GM19025 (cell line): ENCODE measurements at regions not wholly inside any gene's neighbourhood (a gene's known extent, or its start where the extent isn't known, plus 50 kb on each side); places are given as distances from the start of the nearest gene placed in this dataset.
"Not testable (repeated sequence)": the region's sequence is repeated elsewhere in the genome, so short reads cannot be mapped to it uniquely, and the experiment has no call there.

Source experiments
- ATAC-seq: cut with Tn5 transposase; IDR thresholded peaks from one replicate; pipeline ENCODE4 v1.9.1; 2021; ENCODE audit warnings: mild to moderate bottlenecking, low read depth, moderate library complexity; ENCODE audit not compliant: unreplicated experiment

DNA sequence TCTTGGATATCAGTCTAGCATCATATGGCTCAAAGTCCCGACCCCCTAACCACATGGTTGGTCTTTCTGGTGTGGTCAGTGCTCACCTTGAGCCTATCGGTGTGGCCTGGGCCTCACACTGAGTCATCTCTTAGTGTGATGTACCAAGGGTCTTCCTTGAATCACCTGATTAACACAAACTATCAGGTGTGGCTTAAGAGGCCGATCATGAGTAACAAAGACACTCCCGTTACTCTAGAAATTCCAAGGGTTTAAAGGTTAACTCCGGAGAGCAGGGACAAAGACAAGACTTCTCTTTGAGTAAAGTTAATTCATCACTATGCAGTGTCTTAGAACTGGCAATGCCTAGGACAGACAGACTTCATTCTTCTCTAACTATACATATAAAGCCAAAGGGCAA is 52.3 kb upstream of the ARMC3 start:
- ATAC-seq = no peak

- no peak for ATAC-seq
These were observed 53.5 kb upstream of the ARMC3 start for GRCh38 chr10:22874189-22874854.

- no peak for ATAC-seq
These were observed 71.3 kb upstream of the ARMC3 start for GRCh38 chr10:22856444-22857074.

GRCh38 chr10:22854935-22855421 is 72.9 kb upstream of the ARMC3 start:
- ATAC-seq = no peak

DNA sequence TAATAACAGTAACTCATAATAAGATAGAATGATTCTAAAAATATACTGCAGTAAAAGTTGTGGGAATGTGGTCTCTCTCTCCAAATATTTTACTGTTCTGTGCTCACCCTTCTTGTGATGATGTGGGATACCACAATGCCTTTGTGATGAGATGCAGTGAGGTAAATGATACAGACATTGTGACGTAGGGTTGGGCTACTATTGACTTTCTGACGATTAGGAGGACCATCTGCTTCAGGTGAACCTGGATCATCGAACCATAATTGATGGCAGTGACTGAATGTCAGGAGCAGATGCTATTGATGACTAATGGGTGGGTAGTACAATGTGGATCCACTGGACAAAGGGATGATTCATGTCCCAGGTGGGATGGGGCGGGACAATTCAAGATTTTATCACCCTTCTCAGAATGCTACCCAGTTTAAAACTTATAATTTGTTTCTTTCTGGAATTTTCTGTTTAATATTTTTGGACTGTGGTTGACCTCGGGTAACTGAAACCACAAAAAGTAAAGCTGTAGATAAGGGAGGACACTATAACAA is 73.9 kb upstream of the ARMC3 start:
- ATAC-seq = no peak

DNA sequence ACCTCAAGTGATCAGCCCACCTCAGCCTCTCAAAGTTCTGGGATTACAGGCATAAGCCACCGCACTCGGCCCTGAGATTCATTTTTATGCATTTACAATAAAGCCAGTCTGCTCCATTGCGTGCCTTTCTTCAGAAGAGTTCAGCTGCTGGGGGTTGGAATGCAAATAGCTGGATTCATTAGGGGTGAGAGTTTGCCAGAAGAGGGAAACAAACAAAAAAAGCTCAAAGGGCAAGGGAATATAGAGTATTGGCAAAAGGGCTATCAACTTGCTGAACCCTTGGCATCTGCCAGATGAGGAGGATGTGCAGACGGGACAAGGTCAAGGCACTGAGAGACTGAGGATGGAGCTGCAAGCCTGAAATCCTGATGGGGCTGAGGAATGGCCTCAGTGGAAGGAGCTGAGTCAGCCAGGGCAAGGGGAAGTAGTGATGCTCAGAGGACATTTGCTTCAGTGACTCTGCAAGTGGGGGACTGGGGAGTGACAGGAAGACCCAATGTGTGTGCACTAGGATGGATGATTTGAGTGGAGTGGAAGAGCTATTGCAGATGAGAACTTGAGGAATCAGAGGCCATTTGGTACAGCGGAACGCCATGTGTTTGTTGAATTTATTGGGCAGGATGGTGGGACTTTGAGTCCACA is 75.0 kb upstream of the ARMC3 start:
- no peak for ATAC-seq

- no peak for ATAC-seq
These were observed 76.0 kb upstream of the ARMC3 start for GRCh38 chr10:22851865-22852239.

- ATAC-seq = no peak
These were observed 77.3 kb upstream of the ARMC3 start for GRCh38 chr10:22850541-22850940.

- no peak for ATAC-seq
These were observed 78.6 kb upstream of the ARMC3 start for GRCh38 chr10:22849077-22849805.

GRCh38 chr10:22848509-22848908 is 79.3 kb upstream of the ARMC3 start:
- ATAC-seq = no peak

- ATAC-seq = no peak
These were observed 81.6 kb upstream of the ARMC3 start for GRCh38 chr10:22846294-22846693.

DNA sequence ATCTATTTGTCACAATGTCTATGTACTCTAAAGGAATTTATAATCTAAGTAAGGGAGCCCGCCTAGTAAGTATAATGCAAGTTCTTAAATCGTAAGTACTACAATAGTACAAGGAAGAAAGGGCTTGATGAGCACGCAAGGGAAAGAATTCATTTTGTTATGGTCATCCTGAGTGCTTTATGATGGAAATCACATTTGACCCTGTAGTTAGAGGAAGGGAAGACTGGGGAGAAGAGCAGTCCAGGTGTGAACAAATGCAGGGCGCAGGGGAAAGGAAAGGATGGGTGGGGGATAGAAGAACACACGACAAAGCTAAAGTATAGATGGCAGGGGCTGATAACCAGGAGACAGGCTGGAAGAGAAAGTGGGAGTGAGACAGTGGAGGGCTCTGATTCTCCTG is 88.2 kb upstream of the ARMC3 start:
- no peak for ATAC-seq

DNA sequence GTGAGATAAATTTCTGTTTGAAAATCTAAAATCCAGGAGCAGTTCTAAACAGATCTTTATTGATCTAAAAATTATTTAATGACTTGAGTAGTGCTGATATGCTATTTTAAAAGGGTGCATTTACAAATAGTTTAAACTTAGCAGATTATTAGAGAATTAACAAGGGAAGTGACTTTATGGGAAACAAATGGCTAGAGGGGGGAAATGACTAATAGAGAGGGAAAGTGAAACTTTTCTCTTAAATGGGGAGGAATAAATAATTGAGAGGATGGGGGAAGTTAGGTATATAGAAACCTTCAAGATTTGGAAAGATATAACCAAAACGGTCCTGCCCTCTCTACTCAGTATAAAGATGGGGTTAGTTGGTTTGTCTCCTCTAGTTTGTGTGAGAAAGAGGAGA is 90.1 kb upstream of the ARMC3 start:
- ATAC-seq = no peak

DNA sequence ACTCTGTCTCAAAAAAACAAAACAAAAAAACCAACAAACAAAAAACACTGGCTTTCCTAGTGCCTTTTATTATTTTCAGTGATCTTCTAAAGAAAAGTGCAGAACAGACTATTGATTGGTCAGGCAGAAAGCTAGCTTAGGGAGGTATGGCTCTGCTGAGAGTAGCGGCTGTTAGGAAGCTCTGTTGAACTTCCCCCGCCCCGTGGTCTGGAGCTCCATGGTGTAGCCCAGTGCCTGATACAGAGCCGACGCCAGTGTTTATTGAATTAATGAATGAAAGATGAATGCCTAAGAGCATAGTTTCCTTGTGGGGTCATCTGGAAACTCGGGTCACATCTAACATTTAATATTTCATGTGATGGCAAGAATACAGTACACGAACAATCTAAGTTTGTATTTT is 90.5 kb upstream of the ARMC3 start:
- no peak for ATAC-seq

DNA sequence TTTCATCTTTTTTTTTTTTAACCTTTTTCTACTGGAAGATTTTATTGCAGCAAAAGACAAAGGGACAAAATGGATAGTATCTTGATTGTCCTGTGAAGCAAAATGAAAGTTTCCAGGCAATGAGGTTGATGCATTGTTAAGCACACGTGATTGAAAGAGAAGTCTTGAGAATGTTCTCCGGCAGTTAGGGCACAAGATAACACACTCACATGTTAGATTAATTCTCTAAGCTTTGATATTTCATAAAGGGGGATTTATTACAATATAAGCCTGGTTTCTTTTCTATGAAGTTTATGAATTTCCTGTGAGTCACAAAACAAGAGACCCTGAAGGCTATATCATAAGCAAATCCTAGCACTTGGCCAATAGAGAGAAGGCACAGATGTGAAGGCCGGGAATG is 93.4 kb upstream of the ARMC3 start:
- no peak for ATAC-seq

DNA sequence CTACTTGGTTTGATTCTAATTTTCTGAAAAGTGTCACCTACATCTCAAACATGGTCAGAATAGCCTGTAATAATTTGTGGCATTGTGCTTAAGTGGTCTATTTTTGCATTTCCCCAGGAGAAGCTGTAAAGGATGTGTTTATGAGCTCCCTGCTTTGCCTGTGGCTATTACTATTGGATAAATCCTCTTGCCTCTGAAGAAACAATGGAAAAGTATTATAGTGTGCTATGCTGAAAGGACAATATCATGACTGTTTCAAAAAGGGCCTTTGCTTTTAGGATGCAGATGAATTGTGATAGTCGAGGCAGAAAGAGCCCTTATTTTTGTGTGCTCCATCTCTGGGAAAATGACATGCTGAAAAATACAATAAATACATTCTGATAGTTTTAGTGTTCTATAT is 94.1 kb upstream of the ARMC3 start:
- no peak for ATAC-seq

DNA sequence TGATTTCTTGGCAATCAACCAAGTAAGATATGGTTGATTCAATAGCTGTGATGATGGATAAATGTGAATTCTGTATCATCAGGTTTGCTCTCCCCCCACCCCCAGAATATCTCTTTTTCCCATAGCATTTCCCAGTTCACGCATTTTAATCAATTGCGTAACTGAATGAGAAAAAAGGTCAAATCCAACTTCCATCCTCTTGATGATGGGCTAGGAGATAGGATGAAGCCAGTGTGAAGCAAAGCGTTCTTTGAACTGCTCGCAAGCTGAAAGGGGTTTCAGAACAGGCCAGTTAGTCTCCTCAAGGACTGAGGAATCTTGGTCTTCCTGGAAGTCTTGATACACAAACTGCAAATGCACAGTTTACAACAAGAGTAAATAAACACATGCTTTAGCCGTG is 94.5 kb upstream of the ARMC3 start:
- ATAC-seq = no peak

GRCh38 chr10:22832851-22833250 is 95.0 kb upstream of the ARMC3 start:
- ATAC-seq = no peak

DNA sequence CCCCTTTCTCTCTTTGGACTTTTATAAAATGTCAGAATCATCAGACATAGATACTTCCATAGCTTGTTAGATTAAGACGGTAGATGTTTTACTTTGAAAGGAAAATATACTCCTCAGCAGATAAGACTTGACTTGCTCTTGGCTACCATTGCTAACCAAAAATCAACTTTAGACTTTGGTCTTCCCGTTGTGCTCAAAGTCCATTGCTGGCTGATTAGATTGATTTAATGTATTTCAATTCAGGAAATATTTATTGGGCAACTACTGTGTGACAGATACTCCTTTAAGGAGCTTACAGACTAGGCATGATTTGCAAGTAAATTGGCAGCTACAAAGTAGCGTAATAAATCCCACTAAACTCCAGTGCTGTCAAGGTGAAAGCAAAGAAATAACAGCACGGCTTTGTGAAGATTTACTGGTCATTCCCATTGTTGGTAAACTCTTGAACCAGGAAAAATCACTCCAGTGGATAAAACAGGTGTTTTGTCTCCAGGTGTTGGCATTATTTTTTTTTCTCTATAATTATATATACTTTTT is 95.7 kb upstream of the ARMC3 start:
- ATAC-seq = no peak

- no peak for ATAC-seq
These were observed 96.3 kb upstream of the ARMC3 start for GRCh38 chr10:22831586-22831985.

DNA sequence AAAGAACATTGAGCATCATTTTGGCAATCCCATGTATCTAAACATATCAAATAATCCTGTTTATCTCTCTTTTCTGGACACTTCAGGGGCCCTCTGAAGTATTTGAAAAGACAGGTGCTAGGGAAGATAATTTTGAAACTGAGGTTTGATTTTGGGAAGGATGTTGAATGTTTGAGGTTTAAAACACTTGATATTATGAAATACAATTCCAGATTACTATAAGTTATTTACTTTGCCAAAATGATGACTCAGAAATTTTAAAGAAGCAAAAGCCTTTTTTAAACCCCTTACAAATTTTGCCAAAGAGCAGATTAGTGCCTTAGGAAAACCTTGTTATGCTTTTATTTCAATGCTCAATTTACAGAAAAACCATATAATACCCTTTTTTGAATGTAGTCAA is 99.1 kb upstream of the ARMC3 start:
- not testable (repeated sequence) for ATAC-seq
